ENCODE measurements at regions not wholly inside any gene's neighbourhood (a gene's known extent, or its start where the extent isn't known, plus 50 kb on each side); places are given as distances from the start of the nearest gene placed in this dataset.
"Not testable (repeated sequence)": the region's sequence is repeated elsewhere in the genome, so short reads cannot be mapped to it uniquely, and the experiment has no call there.

DNA sequence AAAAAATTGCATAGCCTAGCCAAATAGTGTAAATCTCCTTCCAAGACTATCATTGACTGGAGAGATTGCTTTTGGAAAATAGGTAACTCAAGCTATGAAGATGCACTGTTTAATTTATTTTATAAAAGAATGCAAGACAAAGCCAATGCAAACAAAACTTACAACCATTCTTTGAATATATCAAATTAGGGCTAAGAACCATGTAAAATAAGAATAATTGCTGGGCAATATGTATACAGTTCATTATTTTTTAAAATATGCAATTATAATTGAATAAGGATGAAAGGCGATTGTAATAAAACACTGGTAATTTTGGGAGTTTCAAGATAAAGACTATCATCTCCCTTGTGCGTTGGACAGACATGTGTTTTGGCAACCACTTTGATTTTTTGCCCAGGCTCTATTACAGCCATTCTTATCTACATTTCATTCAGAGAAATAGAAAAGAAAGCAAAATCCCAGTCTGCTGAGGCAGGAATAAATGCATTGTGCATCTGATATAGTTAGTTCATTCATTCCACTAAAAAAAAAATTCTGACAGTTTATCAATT is 242.3 kb upstream of the ROBO1 start:
- DNase-seq, result no peak

DNA sequence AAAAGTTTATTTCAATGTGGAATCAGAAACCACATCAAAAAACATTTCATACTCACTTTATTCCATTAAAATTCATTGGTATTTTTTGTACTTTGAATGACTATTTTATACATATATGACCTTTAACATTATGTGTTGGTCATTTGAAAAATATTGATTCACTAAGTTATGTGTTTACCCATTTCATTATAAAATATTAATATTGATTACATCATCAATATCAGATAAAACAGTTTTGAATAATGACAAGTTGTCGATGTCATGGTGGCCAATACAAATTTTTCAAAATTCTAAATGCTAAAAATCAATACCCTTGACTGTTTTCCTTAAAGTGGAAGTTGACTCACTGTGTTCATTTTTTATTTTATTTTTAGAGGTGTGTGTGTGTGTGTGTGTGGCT is 239.7 kb upstream of the ROBO1 start:
- no peak for DNase-seq

DNA sequence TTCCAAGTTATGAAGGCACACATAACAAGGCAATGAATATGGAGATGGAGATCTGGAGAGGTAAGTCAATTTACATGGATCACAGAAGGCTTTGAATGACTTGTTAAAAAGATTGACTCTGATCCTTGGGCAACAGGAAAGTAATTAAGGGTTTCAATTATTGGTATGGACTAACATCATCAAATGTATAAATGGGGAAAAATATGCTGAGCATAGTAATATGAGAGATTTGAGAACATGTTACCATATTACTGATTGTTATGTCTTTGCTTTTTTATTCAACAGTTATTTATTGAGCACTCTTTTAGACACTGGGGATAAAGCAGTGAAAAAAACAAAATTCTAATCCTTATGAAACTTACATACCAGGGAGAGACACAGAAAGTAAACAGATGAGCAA is 238.5 kb upstream of the ROBO1 start:
- no peak for DNase-seq

- no peak for DNase-seq
Observed at GRCh38 chr3:80000022-80000421, 232.2 kb upstream of the ROBO1 start.

DNA sequence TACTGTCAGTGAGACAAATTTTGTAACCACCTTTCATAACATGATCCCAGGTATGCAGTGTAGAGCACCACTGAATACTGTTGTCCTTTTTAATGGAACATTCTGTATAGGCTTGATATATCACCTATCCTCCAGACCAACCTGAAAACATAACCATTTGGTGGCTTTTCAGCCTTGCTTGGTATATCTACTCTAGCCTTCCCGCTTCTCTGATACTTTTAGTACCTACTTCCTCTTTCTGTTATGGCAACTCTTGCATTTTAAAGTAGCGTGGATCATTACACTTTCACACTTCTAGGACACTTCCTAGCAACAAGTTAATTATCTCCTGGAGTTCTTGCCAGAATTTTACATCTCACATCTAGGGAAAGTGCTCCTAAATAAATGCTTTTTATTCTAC is 226.6 kb upstream of the ROBO1 start:
- no peak for DNase-seq

GRCh38 chr3:79986338-79986737 is 218.5 kb upstream of the ROBO1 start:
- DNase-seq, result no peak

DNA sequence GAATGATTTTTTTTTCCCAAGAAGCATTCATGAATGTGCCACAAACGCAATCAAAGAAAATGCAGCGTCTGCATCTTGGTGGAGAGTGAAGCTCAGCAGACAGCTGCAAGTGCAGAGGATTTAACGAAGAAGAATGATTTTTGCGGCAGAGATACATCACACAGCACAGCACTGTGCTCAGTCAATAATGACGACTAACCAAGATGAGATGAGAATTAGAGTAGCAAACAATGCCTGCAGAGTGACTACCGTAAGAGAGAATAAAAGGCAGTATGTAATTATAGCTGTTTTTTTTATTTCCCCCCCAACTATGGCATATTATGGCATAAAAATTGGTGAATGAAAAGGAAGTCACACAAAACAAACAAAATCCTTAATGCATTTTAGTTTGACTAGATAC is 218.0 kb upstream of the ROBO1 start:
- no peak for DNase-seq

DNA sequence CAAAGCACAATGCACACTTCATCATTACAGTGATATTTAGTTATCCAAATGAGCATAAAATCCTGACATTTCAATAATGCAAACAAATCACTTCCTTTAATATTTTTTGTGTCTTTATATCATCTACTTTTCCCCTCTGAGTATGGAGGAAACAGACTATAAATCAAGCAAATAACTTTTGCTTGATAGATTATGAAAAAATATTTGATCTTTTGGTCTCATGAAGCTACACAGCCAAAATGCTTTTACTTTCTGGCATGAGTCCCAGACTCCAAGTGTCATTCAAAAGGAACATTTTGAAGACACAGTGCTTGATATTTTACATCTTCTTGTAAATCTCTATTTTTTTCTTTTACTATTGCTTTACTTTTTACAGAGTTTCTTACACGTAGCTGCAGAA is 215.3 kb upstream of the ROBO1 start:
- no peak for DNase-seq

- DNase-seq, result no peak
Observed at GRCh38 chr3:79979990-79980389, 212.2 kb upstream of the ROBO1 start.

GRCh38 chr3:79976466-79976865 is 208.7 kb upstream of the ROBO1 start:
- DNase-seq, result no peak

DNA sequence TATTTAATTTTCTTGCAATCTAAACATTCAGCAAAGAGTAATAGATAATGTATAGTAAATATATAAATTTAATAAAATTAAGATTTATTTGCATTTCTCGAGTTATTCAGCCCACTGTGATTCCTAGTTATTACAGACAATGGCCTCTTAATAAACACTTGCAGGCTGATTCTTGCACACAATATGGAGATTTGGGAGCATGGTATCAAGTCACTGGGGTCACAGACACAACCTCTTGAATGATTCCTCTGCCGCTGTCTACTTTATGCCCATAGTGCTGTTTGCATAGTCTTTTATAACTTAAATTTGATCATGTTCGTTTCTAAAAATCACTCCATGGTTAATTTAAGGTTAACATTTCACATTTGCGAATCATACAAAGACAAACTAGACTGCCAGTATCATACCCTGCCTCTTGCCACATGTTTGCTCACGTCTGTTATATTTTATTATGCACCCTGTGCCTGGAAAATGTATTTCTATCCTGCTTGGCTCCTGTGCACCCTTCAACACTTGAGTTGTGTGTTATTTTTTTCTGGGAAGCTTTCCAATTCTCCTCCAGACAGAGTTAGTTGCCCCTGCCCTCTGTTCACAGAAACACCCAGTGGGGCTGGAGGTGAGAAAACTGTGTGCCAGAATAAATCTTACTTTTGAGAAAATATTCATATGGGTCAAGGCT is 206.3 kb upstream of the ROBO1 start:
- no peak for DNase-seq

DNA sequence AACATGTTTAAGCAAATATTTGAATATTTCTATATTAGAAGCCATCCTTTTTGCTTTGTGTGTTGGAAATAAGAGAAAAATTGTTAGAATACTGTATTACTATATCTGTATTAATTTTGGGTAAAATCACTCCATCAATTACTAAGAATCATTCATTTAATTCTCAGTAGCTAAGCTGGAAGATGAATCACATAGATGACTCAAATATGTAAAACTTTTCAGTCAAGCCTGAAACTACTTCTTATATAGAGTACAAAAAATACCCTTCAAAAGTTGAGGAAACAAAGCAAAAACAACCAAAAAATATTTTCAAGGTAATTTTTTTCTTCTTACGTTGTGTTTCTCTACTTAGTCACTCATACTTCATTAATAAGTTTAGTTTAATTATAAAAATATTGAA is 205.7 kb upstream of the ROBO1 start:
- no peak for DNase-seq

GRCh38 chr3:79968418-79968817 is 200.6 kb upstream of the ROBO1 start:
- no peak for DNase-seq

GRCh38 chr3:79960594-79960993 is 192.8 kb upstream of the ROBO1 start:
- DNase-seq, result no peak

- DNase-seq, result no peak
Observed at GRCh38 chr3:79957066-79957465, 189.3 kb upstream of the ROBO1 start.

DNA sequence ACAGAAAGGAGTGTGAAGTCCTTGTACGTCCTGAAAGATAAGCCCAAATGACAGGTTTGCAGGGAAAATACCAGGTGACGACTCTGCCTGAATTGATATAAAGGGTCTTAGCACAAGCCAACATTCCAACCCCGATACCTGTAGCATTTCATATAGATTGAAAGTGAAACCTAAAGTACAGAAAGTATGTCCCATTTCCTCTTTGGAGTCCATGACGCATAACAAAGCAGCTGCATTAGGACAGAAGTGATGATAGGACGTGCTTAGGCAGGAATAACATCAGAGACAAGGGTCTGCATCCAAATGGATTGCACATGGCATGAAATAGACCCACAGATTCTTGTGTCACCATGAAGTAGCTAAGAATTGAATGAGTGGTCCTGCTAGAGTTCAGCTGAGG is 187.0 kb upstream of the ROBO1 start:
- no peak for DNase-seq

- no peak for DNase-seq
Observed at GRCh38 chr3:79953591-79954101, 185.8 kb upstream of the ROBO1 start.

- not testable (repeated sequence) for DNase-seq
Observed at GRCh38 chr3:79951426-79951825, 183.6 kb upstream of the ROBO1 start.

- no peak for DNase-seq
Observed at GRCh38 chr3:79947957-79948356, 180.2 kb upstream of the ROBO1 start.

DNA sequence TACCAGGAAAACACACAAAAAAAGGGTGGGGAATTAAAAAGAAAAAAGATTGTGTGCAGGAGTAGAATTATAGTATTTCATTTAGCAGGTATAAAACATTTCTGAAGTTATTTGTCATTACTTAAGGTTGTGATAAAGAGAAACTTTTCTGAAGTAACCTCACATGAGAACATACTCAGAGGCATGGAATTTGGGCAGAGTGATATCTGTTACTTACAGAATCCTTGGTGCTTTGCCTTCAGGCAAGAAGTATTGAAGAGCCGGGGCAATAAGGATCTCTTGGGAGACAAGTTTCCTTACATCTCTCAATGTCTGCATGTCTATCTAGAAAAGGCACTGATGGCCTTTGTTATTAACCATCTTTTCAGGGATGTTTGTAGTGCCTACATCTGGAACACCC is 179.7 kb upstream of the ROBO1 start:
- DNase-seq, result no peak

GRCh38 chr3:79937567-79937966 is 169.8 kb upstream of the ROBO1 start:
- no peak for DNase-seq

DNA sequence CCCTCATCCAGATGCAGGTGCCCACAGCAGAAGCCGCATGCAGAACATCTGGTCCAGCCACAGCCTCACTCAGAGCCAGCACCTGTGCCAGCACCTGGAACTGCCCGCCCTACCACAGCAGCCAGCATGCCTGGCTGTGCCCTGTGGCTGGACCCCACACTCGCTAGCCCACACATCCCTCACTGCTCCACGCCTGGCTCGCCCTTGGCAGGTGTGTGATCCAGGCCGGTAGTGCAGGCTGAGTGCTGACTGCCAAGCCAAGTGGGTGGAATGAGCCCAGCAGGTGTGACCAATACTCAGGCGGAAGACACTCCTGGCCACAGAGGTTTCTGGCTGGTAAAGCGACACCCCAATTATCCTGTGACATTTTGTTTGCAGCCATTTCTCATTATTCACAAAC is 162.4 kb upstream of the ROBO1 start:
- DNase-seq, result no peak

GRCh38 chr3:79928687-79929408 is 161.1 kb upstream of the ROBO1 start:
- no peak for DNase-seq

DNA sequence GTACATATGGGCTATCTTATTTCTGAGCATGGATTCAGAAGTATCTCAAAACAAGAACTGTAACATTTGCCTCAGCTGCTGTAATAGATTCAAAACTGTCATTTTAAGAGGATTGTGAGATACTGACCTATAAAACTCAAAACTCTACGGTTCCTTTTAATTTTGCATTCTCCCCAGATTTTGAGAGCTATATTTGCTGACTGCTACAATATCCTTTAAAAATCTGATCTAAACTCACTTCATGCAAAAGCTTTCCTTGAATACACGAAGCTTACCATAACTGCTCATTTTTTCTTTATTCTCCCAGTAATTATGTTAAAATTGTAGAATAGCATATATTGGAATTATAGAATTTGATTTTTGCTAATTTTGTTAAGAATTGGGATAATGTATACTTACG is 158.7 kb upstream of the ROBO1 start:
- DNase-seq, result no peak
